ENCODE measurements at regions not wholly inside any gene's neighbourhood (a gene's known extent, or its start where the extent isn't known, plus 50 kb on each side); places are given as distances from the start of the nearest gene placed in this dataset.
A peak's percentile ranks its signal among the peaks of the same experiment; 100 is the strongest.

GRCh38 chr11:81658722-81659121, 1074.9 kb downstream of the FAM181B start:
- H3K79me1 ChIP-seq (replicated peaks; ENCODE audit: low read length, poor library complexity, severe bottlenecking): no peaks in the 10 kb centered on the region
- H4K8ac ChIP-seq (ENCODE audit: low read length): no peak overlapping the region
- no peaks in the 10 kb centered on the region for H3K4me1 ChIP-seq (ENCODE audit: control insufficient read depth, insufficient read depth, low read depth, low read length)
- H3K9me3 ChIP-seq (ENCODE audit: control insufficient read depth, low read length): peaks cover 18% of the 10 kb centered on the region
- H2BK5ac ChIP-seq (ENCODE audit: low read depth, low read length, poor library complexity, severe bottlenecking): no peak overlapping the region
- H3K4me3 ChIP-seq (ENCODE audit: insufficient read depth in 1 of 2, low read depth in 1 of 2, low read length in 2 of 2): no peak overlapping the region
- H3K9ac ChIP-seq (ENCODE audit: low read length): no peak overlapping the region
- no peak overlapping the region for H2BK12ac ChIP-seq (ENCODE audit: low read length in 2 of 2)
- H3K23ac ChIP-seq (ENCODE audit: low read length in 2 of 2): no peak overlapping the region
- DNase-seq: no peak
- H3K14ac ChIP-seq (ENCODE audit: low read length in 2 of 2): no peak overlapping the region
- no peak overlapping the region for H3K27ac ChIP-seq (ENCODE audit: low read length, poor library complexity, severe bottlenecking)
- WGBS: 3% methylated on average over 1 of the region's 1 CpG
- H3K18ac ChIP-seq (ENCODE audit: low read depth in 1 of 2, low read length in 2 of 2): no peak overlapping the region
- no peak overlapping the region for H2BK15ac ChIP-seq (ENCODE audit: low read depth, poor library complexity, severe bottlenecking)
- H2AFZ ChIP-seq (ENCODE audit: low read depth, low read length): no peak overlapping the region
- H3K27me3 ChIP-seq (ENCODE audit: control insufficient read depth in 1 of 2, insufficient read depth in 1 of 2, low read length in 2 of 2): no peaks in the 10 kb centered on the region
- no peak overlapping the region for H4K91ac ChIP-seq (ENCODE audit: low read length)
- H3K4me2 ChIP-seq (ENCODE audit: low read length, poor library complexity, severe bottlenecking): no peak overlapping the region
- no peak overlapping the region for H2BK120ac ChIP-seq (ENCODE audit: low read depth, low read length)
- H3K4ac ChIP-seq (ENCODE audit: low read depth in 1 of 2, low read length in 2 of 2): no peak overlapping the region
- H2AK5ac ChIP-seq (ENCODE audit: low read length, severe bottlenecking): no peak overlapping the region
- H3K36me3 ChIP-seq (ENCODE audit: control insufficient read depth in 1 of 2, insufficient read depth in 2 of 2, low read depth in 1 of 2, low read length in 2 of 2): no peaks in the 10 kb centered on the region

- Histone ChIP-seq H3K9me3 (ENCODE audit: control insufficient read depth, low read length) (peaks cover 18% of the 10 kb centered on the region), H2AFZ (ENCODE audit: low read depth, low read length) (no peak overlapping the region), H2BK5ac (ENCODE audit: low read depth, low read length, poor library complexity, severe bottlenecking) (no peak overlapping the region), H3K27ac (ENCODE audit: low read length, poor library complexity, severe bottlenecking) (no peak overlapping the region), H3K79me1 (replicated peaks; ENCODE audit: low read length, poor library complexity, severe bottlenecking) (no peaks in the 10 kb centered on the region), H2AK5ac (ENCODE audit: low read length, severe bottlenecking) (no peak overlapping the region), H2BK12ac (ENCODE audit: low read length in 2 of 2) (no peak overlapping the region), H4K8ac (ENCODE audit: low read length) (no peak overlapping the region), H3K4me3 (ENCODE audit: insufficient read depth in 1 of 2, low read depth in 1 of 2, low read length in 2 of 2) (no peak overlapping the region), H3K4ac (ENCODE audit: low read depth in 1 of 2, low read length in 2 of 2) (no peak overlapping the region), H3K9ac (ENCODE audit: low read length) (no peak overlapping the region), H4K91ac (ENCODE audit: low read length) (no peak overlapping the region), H3K36me3 (ENCODE audit: control insufficient read depth in 1 of 2, insufficient read depth in 2 of 2, low read depth in 1 of 2, low read length in 2 of 2) (no peaks in the 10 kb centered on the region), H2BK120ac (ENCODE audit: low read depth, low read length) (no peak overlapping the region), H3K23ac (ENCODE audit: low read length in 2 of 2) (no peak overlapping the region), H3K18ac (ENCODE audit: low read depth in 1 of 2, low read length in 2 of 2) (no peak overlapping the region), H3K4me1 (ENCODE audit: control insufficient read depth, insufficient read depth, low read depth, low read length) (no peaks in the 10 kb centered on the region), H3K4me2 (ENCODE audit: low read length, poor library complexity, severe bottlenecking) (no peak overlapping the region), H3K27me3 (ENCODE audit: control insufficient read depth in 1 of 2, insufficient read depth in 1 of 2, low read length in 2 of 2) (no peaks in the 10 kb centered on the region), H3K14ac (ENCODE audit: low read length in 2 of 2) (no peak overlapping the region), H2BK15ac (ENCODE audit: low read depth, poor library complexity, severe bottlenecking) (no peak overlapping the region)
- no peak for DNase-seq
These were observed 1078.3 kb downstream of the FAM181B start for GRCh38 chr11:81655351-81655750.

- Histone ChIP-seq H2BK15ac (ENCODE audit: low read depth, poor library complexity, severe bottlenecking) (no peak overlapping the region), H2BK12ac (ENCODE audit: low read length in 2 of 2) (no peak overlapping the region), H3K4me1 (ENCODE audit: control insufficient read depth, insufficient read depth, low read depth, low read length) (peaks cover 4% of the 10 kb centered on the region), H3K9ac (ENCODE audit: low read length) (no peak overlapping the region), H3K79me1 (replicated peaks; ENCODE audit: low read length, poor library complexity, severe bottlenecking) (no peaks in the 10 kb centered on the region), H3K27ac (ENCODE audit: low read length, poor library complexity, severe bottlenecking) (no peak overlapping the region), H4K8ac (ENCODE audit: low read length) (no peak overlapping the region), H2AK5ac (ENCODE audit: low read length, severe bottlenecking) (no peak overlapping the region), H3K27me3 (ENCODE audit: control insufficient read depth in 1 of 2, insufficient read depth in 1 of 2, low read length in 2 of 2) (peaks cover 0 to 6% of the 10 kb centered on the region in 2 experiments), H2BK120ac (ENCODE audit: low read depth, low read length) (no peak overlapping the region), H3K23ac (ENCODE audit: low read length in 2 of 2) (no peak overlapping the region), H3K14ac (ENCODE audit: low read length in 2 of 2) (no peak overlapping the region), H3K36me3 (ENCODE audit: control insufficient read depth in 1 of 2, insufficient read depth in 2 of 2, low read depth in 1 of 2, low read length in 2 of 2) (no peaks in the 10 kb centered on the region), H4K91ac (ENCODE audit: low read length) (no peak overlapping the region), H3K9me3 (ENCODE audit: control insufficient read depth, low read length) (no peaks in the 10 kb centered on the region), H3K4me2 (ENCODE audit: low read length, poor library complexity, severe bottlenecking) (no peak overlapping the region), H2BK5ac (ENCODE audit: low read depth, low read length, poor library complexity, severe bottlenecking) (no peak overlapping the region), H3K4ac (ENCODE audit: low read depth in 1 of 2, low read length in 2 of 2) (no peak overlapping the region), H3K4me3 (ENCODE audit: insufficient read depth in 1 of 2, low read depth in 1 of 2, low read length in 2 of 2) (no peak overlapping the region), H2AFZ (ENCODE audit: low read depth, low read length) (no peak overlapping the region), H3K18ac (ENCODE audit: low read depth in 1 of 2, low read length in 2 of 2) (no peak overlapping the region)
- 90% methylated on average over 2 of the region's 3 CpGs for WGBS
- no peak for DNase-seq
These were observed 1086.3 kb downstream of the FAM181B start for GRCh38 chr11:81647374-81647773.

GRCh38 chr11:81644239-81644840, 1089.3 kb downstream of the FAM181B start:
- Histone ChIP-seq H2BK12ac (ENCODE audit: low read length in 2 of 2) (no peak overlapping the region), H3K4me2 (ENCODE audit: low read length, poor library complexity, severe bottlenecking) (no peak overlapping the region), H2BK120ac (ENCODE audit: low read depth, low read length) (no peak overlapping the region), H3K27me3 (ENCODE audit: control insufficient read depth in 1 of 2, insufficient read depth in 1 of 2, low read length in 2 of 2) (peaks cover 0 to 6% of the 10 kb centered on the region in 2 experiments), H2AK5ac (ENCODE audit: low read length, severe bottlenecking) (no peak overlapping the region), H2BK15ac (ENCODE audit: low read depth, poor library complexity, severe bottlenecking) (no peak overlapping the region), H3K27ac (ENCODE audit: low read length, poor library complexity, severe bottlenecking) (no peak overlapping the region), H3K9me3 (ENCODE audit: control insufficient read depth, low read length) (no peaks in the 10 kb centered on the region), H2AFZ (ENCODE audit: low read depth, low read length) (no peak overlapping the region), H3K18ac (ENCODE audit: low read depth in 1 of 2, low read length in 2 of 2) (no peak overlapping the region), H3K14ac (ENCODE audit: low read length in 2 of 2) (no peak overlapping the region), H3K36me3 (ENCODE audit: control insufficient read depth in 1 of 2, insufficient read depth in 2 of 2, low read depth in 1 of 2, low read length in 2 of 2) (no peaks in the 10 kb centered on the region), H3K4me1 (ENCODE audit: control insufficient read depth, insufficient read depth, low read depth, low read length) (peaks cover 4% of the 10 kb centered on the region), H4K91ac (ENCODE audit: low read length) (no peak overlapping the region), H3K4me3 (ENCODE audit: insufficient read depth in 1 of 2, low read depth in 1 of 2, low read length in 2 of 2) (no peak overlapping the region), H4K8ac (ENCODE audit: low read length) (no peak overlapping the region), H2BK5ac (ENCODE audit: low read depth, low read length, poor library complexity, severe bottlenecking) (no peak overlapping the region), H3K79me1 (replicated peaks; ENCODE audit: low read length, poor library complexity, severe bottlenecking) (no peaks in the 10 kb centered on the region), H3K9ac (ENCODE audit: low read length) (no peak overlapping the region), H3K23ac (ENCODE audit: low read length in 2 of 2) (no peak overlapping the region), H3K4ac (ENCODE audit: low read depth in 1 of 2, low read length in 2 of 2) (no peak overlapping the region)
- WGBS: no CpG with 5 or more reads among the region's 1 CpG
- DNase-seq: peak; percentile 37
